Activated effector memory CD4-positive, alpha-beta T cell treated with Interleukin-2 at 50 U/mL for 16 hours (primary cell): ENCODE measurements at regions not wholly inside any gene's neighbourhood (a gene's known extent, or its start where the extent isn't known, plus 50 kb on each side); places are given as distances from the start of the nearest gene placed in this dataset.
"Not testable (repeated sequence)": the region's sequence is repeated elsewhere in the genome, so short reads cannot be mapped to it uniquely, and the experiment has no call there.

Experiments used
- DNase-seq: peaks from one replicate; pipeline ENCODE4 v3.0.0-alpha.2; 2020

- DNase-seq, result no peak
Observed at GRCh38 chr4:189861101-189861500, 79.6 kb upstream of the FRG1 start.

GRCh38 chr4:189869236-189869635 is 71.4 kb upstream of the FRG1 start:
- no peak for DNase-seq

GRCh38 chr4:189870511-189871234 is 70.0 kb upstream of the FRG1 start:
- no peak for DNase-seq

GRCh38 chr4:189874591-189874990 is 66.1 kb upstream of the FRG1 start:
- no peak for DNase-seq

- DNase-seq, result peak; percentile 2
Observed at GRCh38 chr4:189881190-189881589, 59.5 kb upstream of the FRG1 start.

GRCh38 chr4:189888407-189888806 is 52.3 kb upstream of the FRG1 start:
- not testable (repeated sequence) for DNase-seq
